SJSA1 (cell line): ENCODE measurements at regions not wholly inside any gene's neighbourhood (a gene's known extent, or its start where the extent isn't known, plus 50 kb on each side); places are given as distances from the start of the nearest gene placed in this dataset.
"Not testable (repeated sequence)": the region's sequence is repeated elsewhere in the genome, so short reads cannot be mapped to it uniquely, and the experiment has no call there.

Experiments used
- DNase-seq, 2 experiments: peaks; one replicate each; pipeline ENCODE4 v3.0.0-alpha.2; 2015 to 2020; ENCODE audit warnings: low spot score in 2 of 2, low read depth in 1 of 2
- H3K27ac ChIP-seq: fragments of 250-450 bp; sonication (Bioruptor Pico); 2 replicates; pipeline ENCODE4 v1.5.1; 2020; ENCODE audit warnings: mild to moderate bottlenecking, moderate library complexity
- H3K27me3 ChIP-seq: fragments of 250-450 bp; sonication (Bioruptor Pico); replicated peaks from 2 replicates; pipeline ENCODE4 v1.5.1; 2020; ENCODE audit warnings: mild to moderate bottlenecking, moderate library complexity
- H3K36me3 ChIP-seq: fragments of 250-450 bp; sonication (Bioruptor Pico); 2 replicates; pipeline ENCODE4 v1.5.1; 2020; ENCODE audit warnings: mild to moderate bottlenecking
- H3K4me1 ChIP-seq: fragments of 250-450 bp; sonication (Bioruptor Pico); replicated peaks from 2 replicates; pipeline ENCODE4 v1.6.1; 2021; ENCODE audit warnings: mild to moderate bottlenecking
- H3K4me3 ChIP-seq: fragments of 250-450 bp; sonication (Bioruptor Pico); 2 replicates; pipeline ENCODE4 v1.5.1; 2020; ENCODE audit warnings: mild to moderate bottlenecking
- H3K9me3 ChIP-seq: fragments of 250-450 bp; sonication (Bioruptor Pico); replicated peaks from 2 replicates; pipeline ENCODE4 v1.5.1; 2020; ENCODE audit warnings: mild to moderate bottlenecking

GRCh38 chr9:118686959-118687358, 682.3 kb downstream of the BRINP1 start:
- Histone ChIP-seq H3K27ac (no peak overlapping the region), H3K4me3 (no peak overlapping the region), H3K27me3 (no peaks in the 10 kb centered on the region), H3K36me3 (no peaks in the 10 kb centered on the region), H3K4me1 (no peaks in the 10 kb centered on the region), H3K9me3 (no peaks in the 10 kb centered on the region)
- no peak for DNase-seq

GRCh38 chr9:118689280-118689679, 680.0 kb downstream of the BRINP1 start:
- Histone ChIP-seq H3K36me3 (no peaks in the 10 kb centered on the region), H3K4me1 (no peaks in the 10 kb centered on the region), H3K27me3 (no peaks in the 10 kb centered on the region), H3K27ac (no peak overlapping the region), H3K9me3 (no peaks in the 10 kb centered on the region), H3K4me3 (no peak overlapping the region)
- no peak for DNase-seq

GRCh38 chr9:118692613-118693012, 676.6 kb downstream of the BRINP1 start:
- no peak overlapping the region for H3K4me3 ChIP-seq
- no peaks in the 10 kb centered on the region for H3K27me3 ChIP-seq
- H3K27ac ChIP-seq, result no peak overlapping the region
- no peaks in the 10 kb centered on the region for H3K36me3 ChIP-seq
- no peaks in the 10 kb centered on the region for H3K4me1 ChIP-seq
- H3K9me3 ChIP-seq, result no peaks in the 10 kb centered on the region
- DNase-seq, result no peak

- H3K4me3 ChIP-seq, result no peak overlapping the region
- no peaks in the 10 kb centered on the region for H3K36me3 ChIP-seq
- DNase-seq, result no peak
- H3K4me1 ChIP-seq, result no peaks in the 10 kb centered on the region
- H3K27ac ChIP-seq, result no peak overlapping the region
- H3K27me3 ChIP-seq, result no peaks in the 10 kb centered on the region
- H3K9me3 ChIP-seq, result no peaks in the 10 kb centered on the region
Observed at GRCh38 chr9:118693645-118694044, 675.6 kb downstream of the BRINP1 start.

DNA sequence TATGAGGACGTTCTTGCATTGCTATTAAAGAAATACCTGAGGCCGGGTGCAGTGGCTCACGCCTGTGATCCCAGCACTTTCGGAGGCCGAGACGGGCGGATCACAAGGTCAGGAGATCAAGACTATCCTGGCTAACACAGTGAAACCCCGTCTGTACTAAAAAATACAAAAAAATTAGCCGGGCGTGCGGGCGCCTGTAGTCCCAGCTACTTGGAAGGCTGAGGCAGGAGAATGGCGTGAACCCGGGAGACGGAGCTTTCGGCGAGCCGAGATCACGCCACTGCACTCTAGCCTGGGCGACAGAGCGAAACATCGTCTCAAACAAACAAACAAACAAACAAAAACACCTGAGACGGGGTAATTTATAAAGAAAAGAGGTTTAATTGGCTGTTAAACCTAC, 674.0 kb downstream of the BRINP1 start:
- not testable (repeated sequence) for H3K36me3 ChIP-seq, H3K9me3 ChIP-seq, H3K4me1 ChIP-seq, DNase-seq, H3K4me3 ChIP-seq, H3K27me3 ChIP-seq, H3K27ac ChIP-seq

DNA sequence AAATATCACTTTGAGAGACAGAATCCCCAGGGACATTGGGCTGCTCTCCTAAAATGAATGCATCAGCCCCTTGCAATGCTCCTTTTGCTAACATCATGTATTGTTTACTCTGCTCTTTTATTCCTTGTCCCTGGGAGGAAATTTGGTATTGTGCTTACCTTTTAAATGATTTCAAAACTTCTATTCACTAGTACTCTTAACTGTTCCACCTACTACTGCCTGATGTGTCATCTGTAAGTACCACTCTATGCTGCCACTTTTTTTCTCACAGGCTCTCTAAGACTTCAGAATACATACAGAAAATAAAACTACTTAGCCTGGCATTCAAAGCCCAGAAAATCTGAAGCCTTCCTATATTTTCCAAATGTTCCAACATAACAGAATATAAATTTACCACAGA, 667.2 kb downstream of the BRINP1 start:
- no peaks in the 10 kb centered on the region for H3K4me1 ChIP-seq
- DNase-seq, result no peak
- H3K9me3 ChIP-seq, result no peaks in the 10 kb centered on the region
- no peaks in the 10 kb centered on the region for H3K36me3 ChIP-seq
- no peak overlapping the region for H3K4me3 ChIP-seq
- H3K27ac ChIP-seq, result no peak overlapping the region
- H3K27me3 ChIP-seq, result no peaks in the 10 kb centered on the region

GRCh38 chr9:118711843-118712242, 657.4 kb downstream of the BRINP1 start:
- Histone ChIP-seq H3K27me3 (no peaks in the 10 kb centered on the region), H3K4me3 (no peak overlapping the region), H3K9me3 (no peaks in the 10 kb centered on the region), H3K4me1 (no peaks in the 10 kb centered on the region), H3K36me3 (no peaks in the 10 kb centered on the region), H3K27ac (no peak overlapping the region)
- no peak for DNase-seq

DNA sequence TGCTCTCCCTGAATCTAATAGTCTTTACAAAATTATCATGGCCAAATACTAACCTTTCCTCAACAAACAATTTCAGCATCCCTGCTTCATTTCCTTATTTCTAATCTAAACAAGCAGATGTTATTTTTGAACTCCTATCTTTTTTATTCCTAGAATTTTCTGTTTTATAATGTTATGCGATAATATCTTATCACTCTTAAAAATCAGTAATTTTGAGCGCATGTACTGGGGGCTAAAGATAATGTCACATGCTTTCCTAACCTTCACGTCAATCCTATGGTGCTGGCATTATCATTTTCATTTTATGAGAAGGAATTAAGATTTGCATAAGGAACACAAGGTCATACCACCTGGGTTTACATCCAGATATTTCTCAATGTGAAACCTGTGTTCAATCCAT, 648.0 kb downstream of the BRINP1 start:
- no peak overlapping the region for H3K27ac ChIP-seq
- no peaks in the 10 kb centered on the region for H3K27me3 ChIP-seq

GRCh38 chr9:118721923-118722322, 647.3 kb downstream of the BRINP1 start:
- Histone ChIP-seq H3K9me3 (no peaks in the 10 kb centered on the region), H3K27ac (no peak overlapping the region), H3K4me1 (no peaks in the 10 kb centered on the region), H3K36me3 (no peaks in the 10 kb centered on the region), H3K27me3 (no peaks in the 10 kb centered on the region), H3K4me3 (no peak overlapping the region)
- no peak for DNase-seq

More for the DNA sequence above, 648.0 kb downstream of the BRINP1 start:
- Histone ChIP-seq H3K9me3 (no peaks in the 10 kb centered on the region), H3K4me3 (no peak overlapping the region), H3K4me1 (no peaks in the 10 kb centered on the region), H3K36me3 (no peaks in the 10 kb centered on the region)
- no peak for DNase-seq

GRCh38 chr9:118729981-118730380, 639.3 kb downstream of the BRINP1 start:
- Histone ChIP-seq H3K9me3 (no peaks in the 10 kb centered on the region), H3K27me3 (no peaks in the 10 kb centered on the region), H3K27ac (no peak overlapping the region), H3K4me1 (no peaks in the 10 kb centered on the region), H3K4me3 (no peak overlapping the region), H3K36me3 (no peaks in the 10 kb centered on the region)
- DNase-seq, result no peak

DNA sequence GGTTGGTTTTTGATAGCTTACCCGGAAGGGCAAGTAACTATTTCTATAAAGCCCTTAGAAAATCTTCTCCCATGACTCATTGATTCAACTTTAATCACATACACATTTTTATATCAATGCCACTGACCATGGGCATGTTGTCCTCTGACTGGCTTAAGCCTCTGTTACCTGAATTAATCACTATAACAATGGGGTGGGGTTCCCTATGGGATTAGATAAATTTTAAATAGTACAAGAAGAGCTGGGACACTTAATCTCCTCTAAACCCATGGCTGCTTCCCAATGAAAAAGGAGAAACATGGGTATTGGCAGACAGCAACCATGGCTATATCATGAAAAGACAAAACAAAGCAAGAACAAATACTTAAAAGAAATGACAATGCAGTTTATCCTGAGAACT, 636.2 kb downstream of the BRINP1 start:
- no peaks in the 10 kb centered on the region for H3K36me3 ChIP-seq
- H3K27ac ChIP-seq, result no peak overlapping the region
- H3K27me3 ChIP-seq, result no peaks in the 10 kb centered on the region
- no peak for DNase-seq
- no peak overlapping the region for H3K4me3 ChIP-seq
- H3K4me1 ChIP-seq, result no peaks in the 10 kb centered on the region
- no peaks in the 10 kb centered on the region for H3K9me3 ChIP-seq

- no peak overlapping the region for H3K4me3 ChIP-seq
- no peak overlapping the region for H3K27ac ChIP-seq
- H3K4me1 ChIP-seq, result no peaks in the 10 kb centered on the region
- no peak for DNase-seq
- no peaks in the 10 kb centered on the region for H3K9me3 ChIP-seq
- no peaks in the 10 kb centered on the region for H3K36me3 ChIP-seq
- H3K27me3 ChIP-seq, result no peaks in the 10 kb centered on the region
Observed at GRCh38 chr9:118734696-118735095, 634.5 kb downstream of the BRINP1 start.

- H3K27ac ChIP-seq, result no peak overlapping the region
- no peaks in the 10 kb centered on the region for H3K36me3 ChIP-seq
- no peak for DNase-seq
- no peaks in the 10 kb centered on the region for H3K4me1 ChIP-seq
- no peak overlapping the region for H3K4me3 ChIP-seq
- no peaks in the 10 kb centered on the region for H3K9me3 ChIP-seq
- no peaks in the 10 kb centered on the region for H3K27me3 ChIP-seq
Observed at GRCh38 chr9:118736406-118736805, 632.8 kb downstream of the BRINP1 start.

- H3K4me1 ChIP-seq, result no peaks in the 10 kb centered on the region
- no peak overlapping the region for H3K27ac ChIP-seq
- no peaks in the 10 kb centered on the region for H3K9me3 ChIP-seq
- DNase-seq, result no peak
- H3K27me3 ChIP-seq, result no peaks in the 10 kb centered on the region
- H3K36me3 ChIP-seq, result no peaks in the 10 kb centered on the region
- H3K4me3 ChIP-seq, result no peak overlapping the region
Observed at GRCh38 chr9:118751077-118751847, 618.0 kb downstream of the BRINP1 start.

DNA sequence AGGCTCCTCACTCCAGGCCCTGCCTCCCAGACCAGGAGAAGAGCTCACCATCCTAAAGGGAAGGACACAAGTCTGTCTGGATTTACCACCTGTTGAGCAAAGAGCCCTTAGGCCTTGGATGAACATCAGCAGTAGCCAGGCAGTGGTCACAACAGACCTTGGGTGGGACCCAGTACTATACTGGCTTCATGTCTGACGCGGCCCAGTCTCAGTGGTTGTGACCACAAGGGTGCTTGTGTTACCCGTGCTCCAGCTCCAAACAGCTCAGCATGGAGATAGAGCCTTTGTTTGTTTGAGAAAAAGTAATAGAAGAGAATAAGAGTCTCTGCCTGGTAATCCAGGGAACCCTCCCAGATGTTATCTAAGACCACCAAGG, 617.4 kb downstream of the BRINP1 start:
- no peak for DNase-seq
- no peaks in the 10 kb centered on the region for H3K9me3 ChIP-seq
- no peaks in the 10 kb centered on the region for H3K36me3 ChIP-seq
- H3K4me3 ChIP-seq, result no peak overlapping the region
- no peak overlapping the region for H3K27ac ChIP-seq
- no peaks in the 10 kb centered on the region for H3K27me3 ChIP-seq
- H3K4me1 ChIP-seq, result no peaks in the 10 kb centered on the region
